ENCODE measurements at regions not wholly inside any gene's neighbourhood (a gene's known extent, or its start where the extent isn't known, plus 50 kb on each side); places are given as distances from the start of the nearest gene placed in this dataset.

GRCh38 chr10:120744040-120744439 is 107.1 kb upstream of the WDR11 start:
- no peaks in the 10 kb centered on the region for H3K9me3 ChIP-seq
- H3K27ac ChIP-seq: no peak overlapping the region
- 67% methylated on average over 5 of the region's 5 CpGs for WGBS
- H3K27me3 ChIP-seq (replicated peaks; ENCODE audit: insufficient read depth): no peaks in the 10 kb centered on the region
- TF ChIP-seq CTCF (IDR thresholded peaks at IDR 0.05) (no peak), POLR2A (IDR thresholded peaks at IDR 0.05) (no peak), POLR2AphosphoS5 (IDR thresholded peaks at IDR 0.05) (no peak)
- no peaks in the 10 kb centered on the region for H3K4me1 ChIP-seq (replicated peaks)
- H3K4me3 ChIP-seq: no peak overlapping the region
- DNase-seq (ENCODE audit: low spot score): no peak
- H3K36me3 ChIP-seq: no peaks in the 10 kb centered on the region
- intact Hi-C loops (cut with DNase I): no loop called here

GRCh38 chr10:120746001-120746777 is 105.0 kb upstream of the WDR11 start:
- Histone ChIP-seq H3K9me3 (no peaks in the 10 kb centered on the region), H3K27ac (no peak overlapping the region), H3K4me3 (no peak overlapping the region), H3K27me3 (replicated peaks; ENCODE audit: insufficient read depth) (no peaks in the 10 kb centered on the region), H3K36me3 (no peaks in the 10 kb centered on the region), H3K4me1 (replicated peaks) (no peaks in the 10 kb centered on the region)
- intact Hi-C loops (cut with DNase I): no loop called here
- no peak for DNase-seq (ENCODE audit: low spot score)
- WGBS: 33% methylated on average over 4 of the region's 4 CpGs
- TF ChIP-seq CTCF (IDR thresholded peaks at IDR 0.05) (no peak), POLR2A (IDR thresholded peaks at IDR 0.05) (no peak), POLR2AphosphoS5 (IDR thresholded peaks at IDR 0.05) (no peak)

- intact Hi-C loops (cut with DNase I): no loop called here
- H3K4me1 ChIP-seq (replicated peaks): no peaks in the 10 kb centered on the region
- WGBS: 46% methylated on average over 2 of the region's 2 CpGs
- H3K4me3 ChIP-seq: no peak overlapping the region
- H3K27me3 ChIP-seq (replicated peaks; ENCODE audit: insufficient read depth): no peaks in the 10 kb centered on the region
- no peaks in the 10 kb centered on the region for H3K9me3 ChIP-seq
- H3K36me3 ChIP-seq: no peaks in the 10 kb centered on the region
- no peak for DNase-seq (ENCODE audit: low spot score)
- TF ChIP-seq CTCF (IDR thresholded peaks at IDR 0.05) (no peak), POLR2AphosphoS5 (IDR thresholded peaks at IDR 0.05) (no peak), POLR2A (IDR thresholded peaks at IDR 0.05) (no peak)
- no peak overlapping the region for H3K27ac ChIP-seq
Observed at GRCh38 chr10:120748519-120748918, 102.6 kb upstream of the WDR11 start.

GRCh38 chr10:120749072-120749471 is 102.1 kb upstream of the WDR11 start:
- no peaks in the 10 kb centered on the region for H3K4me1 ChIP-seq (replicated peaks)
- intact Hi-C loops (cut with DNase I): no loop called here
- no peak for TF ChIP-seq POLR2A (IDR thresholded peaks at IDR 0.05)
- TF ChIP-seq POLR2AphosphoS5 (IDR thresholded peaks at IDR 0.05): no peak
- TF ChIP-seq CTCF (IDR thresholded peaks at IDR 0.05): no peak
- no peaks in the 10 kb centered on the region for H3K36me3 ChIP-seq
- no peaks in the 10 kb centered on the region for H3K9me3 ChIP-seq
- no peak overlapping the region for H3K4me3 ChIP-seq
- DNase-seq (ENCODE audit: low spot score): no peak
- H3K27ac ChIP-seq: no peak overlapping the region
- WGBS: 56% methylated on average over 2 of the region's 2 CpGs
- no peaks in the 10 kb centered on the region for H3K27me3 ChIP-seq (replicated peaks; ENCODE audit: insufficient read depth)
